Stimulated activated CD8-positive, alpha-beta memory T cell treated with anti-CD3 and anti-CD28 coated beads, Interleukin-15, amount 100 ng/mL, for 48 hours (primary cell): ENCODE measurements at regions not wholly inside any gene's neighbourhood (a gene's known extent, or its start where the extent isn't known, plus 50 kb on each side); places are given as distances from the start of the nearest gene placed in this dataset.
"Not testable (repeated sequence)": the region's sequence is repeated elsewhere in the genome, so short reads cannot be mapped to it uniquely, and the experiment has no call there.

Experiments
- DNase-seq, 2 donors: peaks; one replicate each; pipeline ENCODE4 v3.0.0-alpha.2; 2020; ENCODE audit warnings: low read depth in 2 of 2

GRCh38 chr20:4435671-4436455 is 186.8 kb upstream of the ADRA1D start:
- DNase-seq: no peak

DNA sequence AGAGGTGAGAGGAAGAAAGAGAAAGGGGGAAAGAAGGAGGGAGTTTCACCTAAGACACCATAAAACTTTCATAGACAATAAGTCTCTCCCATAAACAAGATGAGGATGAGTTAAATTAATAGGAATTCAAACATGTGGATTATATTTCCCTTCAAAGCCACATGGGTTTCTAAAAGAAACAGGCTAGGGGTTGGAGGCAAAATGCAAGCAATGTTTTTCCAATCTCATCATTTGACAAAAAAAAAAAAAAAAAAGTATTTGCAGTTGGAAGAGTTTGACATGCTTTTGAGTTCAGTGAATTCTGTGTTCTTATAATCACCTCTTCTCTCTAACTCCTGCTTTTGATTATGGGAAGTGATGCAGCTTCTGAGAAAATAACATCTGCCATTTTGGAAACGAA is 186.1 kb upstream of the ADRA1D start:
- DNase-seq: no peak

- no peak for DNase-seq
These were observed 185.6 kb upstream of the ADRA1D start for GRCh38 chr20:4434681-4435080.

DNA sequence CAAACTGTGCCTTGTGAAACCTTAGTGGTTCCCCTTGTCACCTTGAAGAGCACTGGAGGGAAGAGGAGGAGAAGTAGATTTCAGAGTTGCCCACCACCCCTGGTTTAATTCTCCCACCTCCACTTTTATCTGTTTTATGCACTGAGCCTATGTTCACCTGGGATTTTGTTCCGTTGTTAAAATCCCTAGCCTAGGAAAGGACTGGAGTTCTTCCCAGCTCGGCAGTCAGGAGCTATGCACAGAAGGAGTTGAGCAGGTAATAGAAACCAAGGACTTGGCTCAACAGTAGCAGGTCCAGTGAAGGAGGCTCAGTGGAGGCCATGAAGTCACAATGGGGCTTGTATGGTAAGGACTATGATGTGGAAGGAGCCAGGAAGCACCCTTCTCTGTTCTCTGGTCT is 182.4 kb upstream of the ADRA1D start:
- no peak for DNase-seq

DNA sequence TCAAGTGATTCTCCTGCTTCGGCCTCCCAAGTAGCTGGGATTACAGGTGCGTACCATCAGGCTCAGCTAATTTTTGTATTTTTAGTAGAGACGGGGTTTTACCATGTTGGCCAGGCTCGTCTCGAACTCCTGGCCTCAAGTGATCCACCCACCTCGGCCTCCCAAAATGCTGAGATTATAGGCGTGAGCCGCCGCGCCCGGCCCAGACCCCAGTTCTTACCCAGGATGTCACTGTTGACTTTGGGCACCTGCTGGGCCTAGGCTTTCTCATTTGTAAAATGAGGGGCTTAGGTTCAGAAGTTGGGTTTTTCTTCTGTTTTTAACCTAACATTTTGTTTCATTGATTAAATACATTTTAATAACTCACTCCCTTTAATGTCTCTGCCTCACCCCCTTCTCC is 181.7 kb upstream of the ADRA1D start:
- DNase-seq: not testable (repeated sequence)

DNA sequence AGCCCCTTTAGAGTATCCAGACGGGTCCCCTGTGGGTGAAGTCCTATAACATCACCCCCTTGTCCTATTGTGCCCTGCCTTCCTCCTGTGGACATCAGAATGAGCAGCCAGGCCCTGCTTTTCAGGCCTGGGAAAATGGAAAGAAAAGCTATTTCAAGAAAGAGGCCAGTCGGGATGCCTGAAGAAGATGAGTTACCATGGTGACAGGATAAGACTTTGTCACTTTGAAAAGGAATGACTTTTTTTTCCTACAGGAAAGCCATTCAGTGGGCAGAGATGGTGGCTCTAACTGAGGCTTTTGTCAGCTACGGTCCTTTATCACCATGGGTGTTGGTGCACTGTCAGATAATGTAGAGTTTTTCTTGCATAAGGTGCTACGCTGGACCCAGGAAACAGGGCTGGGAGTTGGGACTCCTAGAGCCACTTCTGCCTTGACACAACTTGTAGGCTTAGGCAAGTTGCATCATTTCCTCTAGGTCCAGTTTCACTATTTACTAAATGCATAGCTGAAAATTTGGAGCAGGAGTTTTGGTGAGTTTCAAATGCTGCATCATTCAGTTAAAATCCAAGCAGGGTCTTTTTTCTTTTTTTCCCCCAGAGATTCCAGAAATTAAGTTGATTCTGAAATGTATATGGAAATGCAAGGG is 179.0 kb upstream of the ADRA1D start:
- no peak for DNase-seq

GRCh38 chr20:4418141-4418540 is 169.1 kb upstream of the ADRA1D start:
- DNase-seq: no peak

GRCh38 chr20:4415281-4415680 is 166.2 kb upstream of the ADRA1D start:
- no peak for DNase-seq

DNA sequence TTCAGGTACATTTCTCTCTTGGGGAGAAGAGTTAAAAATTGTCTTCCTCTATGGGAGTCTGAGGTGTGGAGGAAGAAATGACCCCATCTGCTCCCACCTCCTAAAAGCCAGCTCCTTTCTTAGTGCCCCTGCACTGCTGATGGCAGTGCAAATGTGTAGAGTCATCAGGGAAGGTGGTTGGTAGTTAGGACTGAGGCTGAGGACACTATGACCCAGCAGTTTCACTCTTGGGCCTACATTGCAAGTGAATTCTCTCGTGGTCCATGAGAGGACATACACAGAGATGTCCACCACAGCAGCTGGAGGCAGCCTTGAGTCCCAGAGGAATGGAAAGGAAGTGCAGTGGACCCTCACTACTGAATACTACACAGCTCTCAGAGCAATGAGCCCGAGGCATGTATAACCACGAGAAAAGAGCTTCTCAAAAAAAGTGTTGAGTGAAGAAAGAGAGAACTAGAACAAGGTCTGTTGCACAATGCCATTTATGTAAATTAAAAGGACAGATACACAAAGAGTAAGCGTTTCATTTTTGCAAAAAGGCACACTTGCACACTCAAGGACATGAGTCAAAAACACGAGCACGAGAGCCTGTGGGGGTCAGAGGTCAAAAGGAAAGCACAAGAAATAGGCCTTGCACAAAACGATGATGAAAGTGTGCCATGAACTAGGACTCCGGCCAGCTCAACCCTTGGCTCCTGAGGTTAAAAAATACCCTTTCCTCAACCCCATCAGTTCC is 164.4 kb upstream of the ADRA1D start:
- DNase-seq: no peak

DNA sequence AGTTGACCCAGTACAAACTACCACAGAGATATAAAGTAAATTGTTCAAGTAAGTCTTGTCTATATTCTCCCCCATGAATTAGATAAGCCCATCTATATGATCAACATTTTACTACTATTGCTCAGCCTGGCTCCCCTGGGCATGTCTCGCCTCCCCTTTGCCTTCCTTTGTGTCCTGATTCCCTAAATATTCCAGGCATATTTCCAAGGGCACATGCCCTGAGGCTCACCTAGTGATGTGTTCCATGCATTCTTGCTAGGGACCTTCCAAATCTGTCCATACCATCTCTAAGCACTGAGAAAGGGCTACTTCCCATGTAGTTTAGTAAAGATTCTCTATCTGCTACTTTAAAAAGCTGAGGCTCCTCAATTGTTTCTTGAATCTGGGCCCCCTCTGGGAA is 163.1 kb upstream of the ADRA1D start:
- DNase-seq: no peak

- no peak for DNase-seq
These were observed 162.7 kb upstream of the ADRA1D start for GRCh38 chr20:4411744-4412143.

- DNase-seq: no peak
These were observed 157.5 kb upstream of the ADRA1D start for GRCh38 chr20:4406627-4407026.

GRCh38 chr20:4401601-4402000 is 152.5 kb upstream of the ADRA1D start:
- DNase-seq: no peak

GRCh38 chr20:4384961-4385360 is 135.9 kb upstream of the ADRA1D start:
- DNase-seq: no peak

GRCh38 chr20:4383961-4384360 is 134.9 kb upstream of the ADRA1D start:
- no peak for DNase-seq

- no peak for DNase-seq
These were observed 126.8 kb upstream of the ADRA1D start for GRCh38 chr20:4375881-4376280.

DNA sequence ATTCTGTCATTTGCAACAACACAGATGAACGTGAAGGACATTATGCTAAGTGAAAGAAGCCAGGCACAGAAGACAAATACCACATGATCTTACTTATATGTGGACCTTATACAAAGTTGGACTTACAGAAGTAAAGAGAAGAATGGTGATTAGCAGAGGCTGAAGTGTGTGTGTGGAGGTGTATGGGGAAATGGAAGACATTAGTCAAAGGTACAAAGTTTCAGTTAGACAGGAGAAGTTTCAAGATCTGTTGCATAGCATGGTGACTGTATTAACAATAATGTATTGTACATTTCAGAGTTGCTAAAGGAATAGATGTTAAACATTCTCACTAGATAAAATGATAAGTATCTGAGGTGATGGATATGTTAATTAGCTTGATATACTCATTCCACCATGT is 124.4 kb upstream of the ADRA1D start:
- DNase-seq: no peak

DNA sequence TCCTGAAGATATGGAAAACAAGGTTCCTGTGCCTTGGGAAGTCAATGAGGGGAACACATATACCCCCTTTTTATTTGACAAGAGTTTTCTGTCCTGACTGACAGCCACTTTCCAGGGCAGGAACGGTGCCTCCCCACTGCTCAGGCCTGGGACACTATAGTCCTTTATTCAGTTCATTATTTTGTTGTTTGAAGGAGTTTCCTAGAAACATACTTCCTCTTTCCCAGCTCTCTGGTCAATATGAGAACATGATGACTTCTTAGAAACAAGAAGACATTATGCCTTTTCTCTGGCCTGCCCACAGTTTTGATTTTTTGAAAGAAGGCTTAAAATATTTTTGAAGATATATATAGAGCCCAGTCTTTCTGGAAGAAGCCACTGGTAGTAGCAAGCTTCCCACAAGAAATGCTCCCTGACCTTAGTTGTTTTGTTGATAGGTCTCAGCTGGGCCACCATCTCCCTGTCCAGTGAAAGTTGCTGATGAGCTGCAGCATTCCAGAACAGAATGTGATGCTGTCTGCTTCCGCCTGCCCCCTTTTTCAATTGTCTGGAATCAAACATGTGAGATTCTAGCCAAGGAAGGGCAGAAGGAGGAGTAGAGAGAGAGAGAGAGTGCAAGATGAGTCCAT is 122.7 kb upstream of the ADRA1D start:
- no peak for DNase-seq

DNA sequence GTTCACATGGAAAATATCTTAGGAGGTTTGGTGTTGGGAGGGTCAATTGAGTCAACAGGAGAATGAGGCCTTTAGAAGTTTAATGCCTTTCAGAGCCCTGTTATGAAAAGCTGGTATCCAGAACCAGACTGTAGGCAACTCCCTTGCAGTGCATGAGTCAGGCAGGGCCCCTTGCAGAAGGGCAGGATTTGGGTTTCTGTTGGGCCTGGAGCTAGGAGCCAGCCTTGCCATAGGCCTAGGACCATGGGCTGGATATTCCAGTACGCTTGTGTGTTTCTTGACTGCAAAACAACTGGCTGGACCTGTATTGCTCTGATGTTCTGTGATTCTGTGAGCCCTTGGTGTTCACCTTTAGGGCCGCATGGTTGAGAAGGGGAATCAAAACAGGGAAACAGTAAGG is 121.8 kb upstream of the ADRA1D start:
- DNase-seq: no peak

- DNase-seq: peak; percentile 17 to 29
These were observed 120.7 kb upstream of the ADRA1D start for GRCh38 chr20:4369798-4370124.

- no peak for DNase-seq
These were observed 120.2 kb upstream of the ADRA1D start for GRCh38 chr20:4369119-4369797.

GRCh38 chr20:4366076-4366475 is 117.0 kb upstream of the ADRA1D start:
- no peak for DNase-seq
